ENCODE measurements at regions not wholly inside any gene's neighbourhood (a gene's known extent, or its start where the extent isn't known, plus 50 kb on each side); places are given as distances from the start of the nearest gene placed in this dataset.

DNA sequence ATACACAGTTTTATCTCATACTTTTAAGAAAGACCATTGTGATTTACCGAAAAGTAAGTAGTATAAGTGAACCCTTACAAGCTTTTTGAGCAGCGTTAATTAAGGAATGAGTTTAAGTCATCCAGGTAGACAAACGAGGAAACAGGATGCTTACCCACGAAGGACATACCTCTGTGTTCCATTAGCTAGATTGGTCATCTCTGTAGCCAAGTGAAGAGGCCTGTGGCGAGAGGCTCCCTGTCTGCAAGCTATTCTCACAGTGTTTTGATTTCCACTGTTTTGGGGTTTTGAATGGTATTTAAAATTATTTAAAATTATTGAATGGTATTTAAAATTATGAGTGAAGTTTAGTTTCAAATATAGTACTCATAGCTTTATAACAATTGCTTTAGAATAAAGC, 342.1 kb upstream of the RGS6 start:
- intact Hi-C loops (cut with DNase I; ENCODE audit: low total_unique reads): no loop called here
- no peak overlapping the region for H3K4me3 ChIP-seq
- H3K27ac ChIP-seq: no peak overlapping the region
- H3K4me1 ChIP-seq: peaks cover 0 to 80% (median 17%) of the 10 kb centered on the region in 4 donors
- no peak for DNase-seq
- no peaks in the 10 kb centered on the region for H3K9me3 ChIP-seq
- no peaks in the 10 kb centered on the region for H3K36me3 ChIP-seq
- no peaks in the 10 kb centered on the region for H3K27me3 ChIP-seq
- TF ChIP-seq, protein P1, sequence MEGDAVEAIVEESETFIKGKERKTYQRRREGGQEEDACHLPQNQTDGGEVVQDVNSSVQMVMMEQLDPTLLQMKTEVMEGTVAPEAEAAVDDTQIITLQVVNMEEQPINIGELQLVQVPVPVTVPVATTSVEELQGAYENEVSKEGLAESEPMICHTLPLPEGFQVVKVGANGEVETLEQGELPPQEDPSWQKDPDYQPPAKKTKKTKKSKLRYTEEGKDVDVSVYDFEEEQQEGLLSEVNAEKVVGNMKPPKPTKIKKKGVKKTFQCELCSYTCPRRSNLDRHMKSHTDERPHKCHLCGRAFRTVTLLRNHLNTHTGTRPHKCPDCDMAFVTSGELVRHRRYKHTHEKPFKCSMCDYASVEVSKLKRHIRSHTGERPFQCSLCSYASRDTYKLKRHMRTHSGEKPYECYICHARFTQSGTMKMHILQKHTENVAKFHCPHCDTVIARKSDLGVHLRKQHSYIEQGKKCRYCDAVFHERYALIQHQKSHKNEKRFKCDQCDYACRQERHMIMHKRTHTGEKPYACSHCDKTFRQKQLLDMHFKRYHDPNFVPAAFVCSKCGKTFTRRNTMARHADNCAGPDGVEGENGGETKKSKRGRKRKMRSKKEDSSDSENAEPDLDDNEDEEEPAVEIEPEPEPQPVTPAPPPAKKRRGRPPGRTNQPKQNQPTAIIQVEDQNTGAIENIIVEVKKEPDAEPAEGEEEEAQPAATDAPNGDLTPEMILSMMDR (IDR thresholded peaks at IDR 0.05): no peak

DNA sequence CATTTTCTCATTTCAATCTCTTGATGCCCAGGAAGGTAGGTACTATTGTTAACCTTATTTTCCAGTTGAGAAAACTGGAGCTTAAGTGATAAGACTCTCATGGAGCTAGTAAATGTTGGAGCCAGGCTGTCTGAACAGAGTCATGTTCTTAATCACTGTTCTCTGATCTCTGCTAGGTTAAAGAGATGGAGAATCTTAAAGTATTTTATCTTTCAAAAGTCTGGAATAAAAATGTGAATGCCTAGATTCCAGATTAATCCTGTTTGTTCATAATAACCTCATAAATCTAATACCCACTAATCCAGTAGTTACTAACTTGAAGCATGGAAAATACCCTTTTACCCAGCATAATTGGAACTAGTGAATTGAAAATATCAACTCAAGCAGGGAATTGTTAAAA, 341.0 kb upstream of the RGS6 start:
- H3K27ac ChIP-seq: no peak overlapping the region
- peaks cover 0 to 80% (median 13%) of the 10 kb centered on the region in 4 donors for H3K4me1 ChIP-seq
- DNase-seq: no peak
- intact Hi-C loops (cut with DNase I; ENCODE audit: low total_unique reads): no loop called here
- H3K36me3 ChIP-seq: no peaks in the 10 kb centered on the region
- TF ChIP-seq, protein P1 (IDR thresholded peaks at IDR 0.05): no peak
- H3K27me3 ChIP-seq: no peaks in the 10 kb centered on the region
- H3K9me3 ChIP-seq: no peaks in the 10 kb centered on the region
- no peak overlapping the region for H3K4me3 ChIP-seq

- intact Hi-C loops (cut with DNase I; ENCODE audit: low total_unique reads): no loop called here
- H3K36me3 ChIP-seq: no peaks in the 10 kb centered on the region
- no peak overlapping the region for H3K27ac ChIP-seq
- no peaks in the 10 kb centered on the region for H3K9me3 ChIP-seq
- H3K4me1 ChIP-seq: peaks cover 0 to 73% (median 7%) of the 10 kb centered on the region in 4 donors
- TF ChIP-seq, protein P1 (IDR thresholded peaks at IDR 0.05): no peak
- no peak overlapping the region for H3K4me3 ChIP-seq
- no peak for DNase-seq
- H3K27me3 ChIP-seq: no peaks in the 10 kb centered on the region
Measured at GRCh38 chr14:71591929-71592328, 340.3 kb upstream of the RGS6 start.

GRCh38 chr14:71592361-71592760, 339.9 kb upstream of the RGS6 start:
- H3K4me1 ChIP-seq: peaks cover 0 to 68% (median 7%) of the 10 kb centered on the region in 4 donors
- DNase-seq: no peak
- H3K27ac ChIP-seq: no peak overlapping the region
- intact Hi-C loops (cut with DNase I; ENCODE audit: low total_unique reads): no loop called here
- TF ChIP-seq, protein P1 (IDR thresholded peaks at IDR 0.05): no peak
- H3K27me3 ChIP-seq: no peaks in the 10 kb centered on the region
- H3K4me3 ChIP-seq: no peak overlapping the region
- no peaks in the 10 kb centered on the region for H3K36me3 ChIP-seq
- no peaks in the 10 kb centered on the region for H3K9me3 ChIP-seq

GRCh38 chr14:71593966-71594365, 338.3 kb upstream of the RGS6 start:
- H3K9me3 ChIP-seq: no peaks in the 10 kb centered on the region
- TF ChIP-seq, protein P1 (IDR thresholded peaks at IDR 0.05): no peak
- no peaks in the 10 kb centered on the region for H3K36me3 ChIP-seq
- intact Hi-C loops (cut with DNase I; ENCODE audit: low total_unique reads): no loop called here
- no peak for DNase-seq
- H3K27ac ChIP-seq: no peak overlapping the region
- H3K27me3 ChIP-seq: no peaks in the 10 kb centered on the region
- no peak overlapping the region for H3K4me3 ChIP-seq
- peaks cover 0 to 55% (median 7%) of the 10 kb centered on the region in 4 donors for H3K4me1 ChIP-seq

DNA sequence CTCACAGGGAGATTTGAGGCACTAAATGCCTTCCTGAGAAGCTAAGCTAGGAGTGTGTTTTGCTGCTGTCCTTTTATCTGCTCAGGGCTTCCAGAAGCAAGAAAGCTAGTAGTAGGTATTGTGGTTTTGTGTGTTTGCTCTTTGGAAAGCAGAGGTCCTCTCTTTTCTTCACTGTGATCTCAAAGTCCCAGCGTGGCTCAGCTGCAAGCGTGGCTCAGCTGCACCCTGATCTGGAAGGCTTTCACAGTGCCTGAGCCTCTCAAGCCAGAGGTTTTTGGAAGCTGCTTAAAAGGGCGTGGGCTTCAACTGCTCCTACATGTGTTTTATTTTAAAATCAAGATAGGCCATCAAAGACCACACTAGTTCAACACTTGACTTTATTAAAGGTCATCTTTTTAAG, 337.4 kb upstream of the RGS6 start:
- no peaks in the 10 kb centered on the region for H3K27me3 ChIP-seq
- peaks cover 0 to under 1% (median 0%) of the 10 kb centered on the region in 3 donors for H3K9me3 ChIP-seq
- no peak for DNase-seq
- no peaks in the 10 kb centered on the region for H3K36me3 ChIP-seq
- H3K4me1 ChIP-seq: peaks cover 0 to 48% (median 7%) of the 10 kb centered on the region in 4 donors
- peak overlapping the region in 1 of 2 donors; percentile 10 for H3K27ac ChIP-seq
- intact Hi-C loops (cut with DNase I; ENCODE audit: low total_unique reads): no loop called here
- no peak overlapping the region for H3K4me3 ChIP-seq
- TF ChIP-seq, protein P1 (IDR thresholded peaks at IDR 0.05): no peak

Measured in tibial artery (tissue), 4 donors.